ENCODE measurements at regions not wholly inside any gene's neighbourhood (a gene's known extent, or its start where the extent isn't known, plus 50 kb on each side); places are given as distances from the start of the nearest gene placed in this dataset.
"Not testable (repeated sequence)": the region's sequence is repeated elsewhere in the genome, so short reads cannot be mapped to it uniquely, and the experiment has no call there.

DNA sequence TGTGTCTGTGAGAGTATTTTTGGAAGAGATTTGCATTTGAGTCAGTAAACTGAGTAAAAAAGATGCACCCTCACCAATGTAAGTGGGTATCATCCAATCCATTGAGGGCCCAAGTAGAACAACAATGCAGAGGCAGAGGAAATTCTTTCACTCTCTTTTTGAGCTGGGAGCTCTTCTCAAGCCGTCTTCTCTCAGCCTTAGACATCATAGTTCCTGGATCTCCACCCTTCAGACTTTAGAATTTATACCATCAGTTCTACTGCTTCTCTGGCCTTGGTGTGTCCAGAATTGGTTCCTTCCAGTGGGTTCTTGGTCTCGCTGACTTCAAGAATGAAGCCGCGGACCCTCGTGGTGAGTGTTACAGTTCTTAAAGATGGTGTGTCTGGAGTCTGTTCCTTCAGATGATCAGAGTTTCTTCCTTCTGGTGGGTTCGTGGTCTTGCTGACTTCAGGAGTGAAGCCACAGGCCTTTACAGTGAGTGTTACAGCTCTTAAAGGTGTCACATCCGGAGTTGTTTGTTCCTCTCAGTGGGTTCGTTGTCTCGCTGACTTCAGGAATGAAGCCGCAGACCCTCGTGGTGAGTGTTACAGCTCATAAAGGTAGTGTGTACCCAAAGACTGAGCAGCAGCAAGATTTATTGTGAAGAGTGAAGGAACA, 187.5 kb upstream of the KCNMB2 start:
- not testable (repeated sequence) for DNase-seq (ENCODE audit: low read depth)

DNA sequence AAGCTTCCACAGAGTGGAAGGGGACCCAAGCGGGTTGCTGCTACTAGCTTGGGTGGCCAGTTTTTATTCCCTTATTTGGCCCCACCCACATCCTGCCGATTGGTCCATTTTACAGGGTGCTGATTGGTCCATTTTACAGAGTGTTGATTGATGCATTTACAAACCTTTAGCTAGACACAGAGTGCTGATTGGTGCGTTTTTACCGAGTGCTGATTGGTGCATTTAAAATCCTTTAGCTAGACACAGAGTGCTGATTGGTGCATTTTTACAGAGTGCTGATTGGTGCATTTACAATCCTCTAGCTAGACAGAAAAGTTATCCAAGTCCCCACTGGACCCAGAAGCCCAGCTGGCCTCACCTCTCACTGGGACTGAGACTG, 187.0 kb upstream of the KCNMB2 start:
- DNase-seq (ENCODE audit: low read depth): not testable (repeated sequence)

- no peak for DNase-seq (ENCODE audit: low read depth)
Observed at GRCh38 chr3:178350763-178351162, 185.5 kb upstream of the KCNMB2 start.

DNA sequence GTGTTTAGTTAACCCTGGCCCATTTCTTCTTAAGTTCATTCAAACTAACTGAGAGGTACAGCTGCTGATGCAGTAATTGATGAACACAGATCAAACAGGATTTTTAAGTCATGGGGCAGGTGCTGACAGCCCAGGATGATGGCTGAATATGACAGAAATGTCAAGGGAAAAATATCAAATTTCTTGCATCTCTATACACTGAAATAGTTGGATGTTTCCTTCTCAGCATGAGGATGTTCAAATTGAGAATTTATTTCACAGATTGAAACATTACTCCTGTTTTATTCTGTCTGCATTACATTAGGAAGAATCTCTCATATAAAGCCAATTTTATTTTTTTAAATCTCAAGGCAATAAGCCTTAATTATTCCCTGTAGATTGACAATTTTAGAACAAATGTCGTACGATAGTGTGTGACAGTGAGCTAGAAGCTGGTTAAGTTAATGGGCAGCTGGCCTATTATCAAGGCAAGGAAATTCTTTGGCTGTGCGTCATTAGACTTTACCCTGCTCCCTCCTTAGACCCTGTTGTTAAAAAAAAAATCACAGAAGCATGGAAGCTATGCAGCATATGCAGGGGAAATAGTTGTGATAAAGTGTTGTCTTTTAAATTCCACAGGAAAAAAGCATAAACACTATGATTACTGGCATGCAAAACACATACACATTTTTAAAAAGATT, 183.8 kb upstream of the KCNMB2 start:
- no peak for DNase-seq (ENCODE audit: low read depth)

DNA sequence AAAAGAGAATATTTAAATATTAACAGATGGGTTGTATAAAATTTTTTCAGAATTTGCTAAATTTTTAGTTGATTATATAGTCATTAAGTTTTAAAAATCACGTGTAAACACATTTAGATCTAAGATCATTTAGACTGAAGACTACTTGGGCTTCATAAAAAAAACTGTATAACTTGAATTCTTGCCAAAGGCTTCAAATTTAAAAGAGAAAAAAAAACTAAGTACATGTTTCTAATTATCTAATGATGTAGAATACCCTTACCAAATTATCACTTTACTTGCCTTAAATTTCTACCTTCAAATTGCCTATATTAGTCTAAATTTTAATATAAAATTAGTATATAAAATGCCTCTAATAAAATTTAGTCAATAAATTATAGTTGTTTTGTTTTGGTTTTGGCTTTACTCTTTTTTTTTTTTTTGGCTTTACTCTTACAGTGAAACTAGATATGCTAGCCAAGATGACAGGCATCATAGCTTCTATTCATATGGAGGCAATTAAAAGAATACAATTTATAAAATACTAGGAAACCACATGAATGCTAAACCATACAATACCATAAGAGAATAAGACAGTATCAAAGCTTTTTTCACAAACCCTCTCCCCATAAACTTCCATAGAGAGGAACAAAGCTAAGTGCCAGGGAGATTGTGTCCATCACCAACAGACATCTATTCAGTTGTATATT, 183.1 kb upstream of the KCNMB2 start:
- no peak for DNase-seq (ENCODE audit: low read depth)

DNA sequence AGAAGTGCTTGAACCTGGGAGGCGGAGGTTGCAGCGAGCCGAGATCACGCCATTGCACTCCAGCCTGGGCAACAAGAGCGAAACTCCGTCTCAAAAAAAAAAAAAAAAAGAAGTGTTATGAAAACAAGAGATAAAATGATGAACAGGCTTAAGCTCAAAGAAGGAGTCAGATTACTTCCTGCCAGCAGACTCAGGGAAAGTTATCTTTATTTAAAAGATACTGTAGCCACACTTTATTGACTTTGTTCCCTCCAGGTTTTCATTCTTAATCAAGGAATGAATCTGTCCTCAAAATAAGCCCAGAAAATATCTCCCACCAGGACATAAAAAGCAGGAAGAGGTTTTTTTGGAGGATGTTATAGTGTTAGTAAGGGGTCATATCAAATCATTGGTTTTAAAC, 176.5 kb upstream of the KCNMB2 start:
- DNase-seq (ENCODE audit: low read depth): no peak

DNA sequence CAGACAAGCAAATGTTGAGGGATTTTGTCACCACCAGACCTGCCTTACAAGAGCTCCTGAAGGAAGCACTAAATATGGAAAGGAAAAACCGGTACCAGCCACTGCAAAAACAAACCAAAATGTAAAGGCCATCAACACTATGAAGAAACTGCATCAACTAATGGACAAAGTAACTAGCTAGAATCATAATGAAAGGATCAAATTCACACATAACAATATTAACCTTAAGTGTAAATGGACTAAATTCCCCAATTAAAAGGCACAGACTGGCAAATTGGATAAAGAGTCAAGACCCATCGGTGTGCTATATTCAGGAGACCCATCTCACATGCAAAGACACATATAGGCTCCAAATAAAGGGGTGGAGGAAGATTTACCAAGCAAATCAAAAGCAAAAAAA, 173.2 kb upstream of the KCNMB2 start:
- not testable (repeated sequence) for DNase-seq (ENCODE audit: low read depth)

- DNase-seq (ENCODE audit: low read depth): no peak
Observed at GRCh38 chr3:178367817-178368617, 168.2 kb upstream of the KCNMB2 start.

- no peak for DNase-seq (ENCODE audit: low read depth)
Observed at GRCh38 chr3:178369006-178369405, 167.2 kb upstream of the KCNMB2 start.

- DNase-seq (ENCODE audit: low read depth): no peak
Observed at GRCh38 chr3:178369811-178370210, 166.4 kb upstream of the KCNMB2 start.

- no peak for DNase-seq (ENCODE audit: low read depth)
Observed at GRCh38 chr3:178370387-178370786, 165.8 kb upstream of the KCNMB2 start.

DNA sequence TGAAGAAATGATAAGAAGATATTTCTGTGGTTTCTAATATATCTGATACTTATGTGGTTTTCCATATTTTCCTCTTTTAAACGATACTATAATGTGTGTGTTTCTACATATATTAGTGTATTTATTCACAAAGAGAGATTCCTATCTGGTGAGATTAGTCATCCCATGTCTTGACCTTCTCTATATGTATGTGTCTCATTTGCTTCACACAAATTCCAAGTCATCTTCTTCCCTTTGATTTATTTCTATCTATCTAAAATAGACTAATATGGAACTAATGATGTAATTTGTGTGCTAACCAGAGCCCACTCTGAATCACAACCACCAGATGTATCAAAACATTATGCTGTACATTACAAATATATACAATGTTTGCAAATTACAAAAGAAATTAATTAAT, 154.7 kb upstream of the KCNMB2 start:
- no peak for DNase-seq (ENCODE audit: low read depth)

- no peak for DNase-seq (ENCODE audit: low read depth)
Observed at GRCh38 chr3:178381971-178382448, 154.2 kb upstream of the KCNMB2 start.

GRCh38 chr3:178382449-178383061, 153.7 kb upstream of the KCNMB2 start:
- no peak for DNase-seq (ENCODE audit: low read depth)

GRCh38 chr3:178384321-178385230, 151.7 kb upstream of the KCNMB2 start:
- no peak for DNase-seq (ENCODE audit: low read depth)

GRCh38 chr3:178385280-178385952, 150.8 kb upstream of the KCNMB2 start:
- no peak for DNase-seq (ENCODE audit: low read depth)

DNA sequence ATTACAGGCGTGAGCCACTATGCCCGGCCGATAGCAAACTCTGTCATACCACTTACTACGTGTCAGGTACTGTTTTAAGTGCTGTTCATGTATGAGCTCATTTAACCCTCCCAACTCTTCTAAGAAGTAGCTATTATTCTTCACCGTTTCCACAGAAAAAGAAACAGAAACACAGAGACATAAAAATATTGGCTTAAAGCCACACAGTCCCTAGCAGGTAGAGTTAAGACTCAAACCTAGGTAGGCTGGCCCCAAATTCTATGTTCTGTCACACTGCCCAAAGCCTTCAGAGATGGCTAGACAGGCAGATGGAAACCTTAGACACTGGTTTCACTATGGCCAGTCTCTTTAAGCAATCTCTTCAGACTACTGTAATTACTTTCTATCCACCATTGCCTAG, 149.8 kb upstream of the KCNMB2 start:
- no peak for DNase-seq (ENCODE audit: low read depth)

- no peak for DNase-seq (ENCODE audit: low read depth)
Observed at GRCh38 chr3:178386880-178387279, 149.4 kb upstream of the KCNMB2 start.

DNA sequence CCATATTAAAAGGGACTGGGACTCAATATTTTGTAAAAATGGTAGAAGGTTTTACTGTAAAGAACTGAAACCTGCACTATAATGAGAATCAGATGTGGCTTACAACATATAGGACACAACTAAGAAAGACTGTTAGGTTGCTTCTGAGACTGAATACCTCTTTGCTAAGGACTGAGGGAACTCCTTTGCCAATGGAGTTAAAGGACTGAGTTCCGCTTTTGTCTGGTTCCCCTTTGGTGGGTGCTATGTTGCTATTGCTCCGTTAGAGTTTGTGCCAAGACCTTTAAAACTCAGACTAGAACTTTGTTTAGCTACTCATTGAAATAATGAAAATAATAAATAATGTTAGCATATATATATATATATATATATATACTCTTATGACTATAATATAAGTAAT, 147.8 kb upstream of the KCNMB2 start:
- no peak for DNase-seq (ENCODE audit: low read depth)

GRCh38 chr3:178389258-178389657, 147.0 kb upstream of the KCNMB2 start:
- no peak for DNase-seq (ENCODE audit: low read depth)
